H1 (cell line): ENCODE measurements at regions not wholly inside any gene's neighbourhood (a gene's known extent, or its start where the extent isn't known, plus 50 kb on each side); places are given as distances from the start of the nearest gene placed in this dataset.

Experiments used
- BCL11A ChIP-seq, 2 experiments: IDR thresholded peaks; one replicate each; pipeline ENCODE4 v1.6.1; 2011; ENCODE audit warnings: low read depth in 2 of 2, low read length in 2 of 2, mild to moderate bottlenecking in 2 of 2
- CBX5 ChIP-seq: fragments of 300-800, 300-1000 bp; sonication (generic); IDR thresholded peaks from 2 replicates; pipeline ENCODE4 v1.7.1; 2016; ENCODE audit warnings: antibody characterized with exemption, low read length, low read depth
- CBX8 ChIP-seq: fragments of 300-800, 300-1000 bp; sonication (generic); IDR thresholded peaks from 2 replicates; pipeline ENCODE4 v1.7.1; 2016; ENCODE audit warnings: low read depth, low read length, borderline replicate concordance
- KDM5A ChIP-seq: fragments of 200-600 bp; IDR thresholded peaks from 2 replicates; pipeline ENCODE4 v1.7.1; 2012; ENCODE audit warnings: mild to moderate bottlenecking, low read length, inconsistent platforms, mixed read lengths
- RFX5 ChIP-seq: IDR thresholded peaks from 2 replicates; pipeline ENCODE4 v1.6.1; 2011; ENCODE audit warnings: low read depth, low read length, improper control_type of control experiment, borderline replicate concordance
- SIX5 ChIP-seq: IDR thresholded peaks from 2 replicates; pipeline ENCODE4 v1.6.1; 2011; ENCODE audit warnings: mild to moderate bottlenecking, low read depth, low read length
- TF ChIP-seq, protein P1 (sequence below): fragments of 300-600 bp; sonication (generic); IDR thresholded peaks from 2 replicates; pipeline ENCODE4 v1.7.1; 2012; ENCODE audit warnings: low read length, moderate library complexity, mild to moderate bottlenecking, inconsistent platforms; ENCODE audit not compliant: insufficient replicate concordance

DNA sequence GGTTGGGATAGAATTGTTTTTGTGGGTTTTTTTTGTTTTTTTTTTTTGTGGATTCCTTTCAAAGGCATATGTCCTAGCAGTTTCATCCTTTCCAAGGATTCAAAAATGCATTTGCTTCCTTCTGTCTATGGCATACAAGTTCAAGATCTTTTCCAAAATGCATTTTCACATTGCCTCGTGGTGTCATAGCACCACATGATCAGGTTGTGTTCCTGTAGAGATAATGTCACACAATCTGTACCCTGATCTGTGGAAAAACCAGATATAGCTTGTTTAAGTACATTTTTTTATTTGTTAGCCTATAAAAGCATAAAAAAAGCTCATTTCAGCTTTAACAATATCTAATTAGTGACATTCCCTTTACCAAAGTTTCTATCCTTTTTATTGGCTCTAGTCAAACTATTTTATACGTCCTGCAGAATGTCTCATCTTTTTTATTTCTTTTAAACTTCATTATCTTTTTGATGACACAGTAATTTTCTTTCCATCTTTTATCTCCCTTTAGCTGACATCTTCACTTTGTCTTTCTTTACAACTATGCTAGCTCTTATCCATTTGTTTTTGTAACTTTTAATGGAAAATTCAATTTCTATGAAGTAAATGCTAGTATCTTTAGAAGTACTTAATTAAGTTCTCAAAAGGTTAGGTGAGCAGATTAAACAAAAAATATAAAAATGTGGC lies 106.0 kb upstream of the NOVA1 start (continued):
- TF ChIP-seq, protein P1, sequence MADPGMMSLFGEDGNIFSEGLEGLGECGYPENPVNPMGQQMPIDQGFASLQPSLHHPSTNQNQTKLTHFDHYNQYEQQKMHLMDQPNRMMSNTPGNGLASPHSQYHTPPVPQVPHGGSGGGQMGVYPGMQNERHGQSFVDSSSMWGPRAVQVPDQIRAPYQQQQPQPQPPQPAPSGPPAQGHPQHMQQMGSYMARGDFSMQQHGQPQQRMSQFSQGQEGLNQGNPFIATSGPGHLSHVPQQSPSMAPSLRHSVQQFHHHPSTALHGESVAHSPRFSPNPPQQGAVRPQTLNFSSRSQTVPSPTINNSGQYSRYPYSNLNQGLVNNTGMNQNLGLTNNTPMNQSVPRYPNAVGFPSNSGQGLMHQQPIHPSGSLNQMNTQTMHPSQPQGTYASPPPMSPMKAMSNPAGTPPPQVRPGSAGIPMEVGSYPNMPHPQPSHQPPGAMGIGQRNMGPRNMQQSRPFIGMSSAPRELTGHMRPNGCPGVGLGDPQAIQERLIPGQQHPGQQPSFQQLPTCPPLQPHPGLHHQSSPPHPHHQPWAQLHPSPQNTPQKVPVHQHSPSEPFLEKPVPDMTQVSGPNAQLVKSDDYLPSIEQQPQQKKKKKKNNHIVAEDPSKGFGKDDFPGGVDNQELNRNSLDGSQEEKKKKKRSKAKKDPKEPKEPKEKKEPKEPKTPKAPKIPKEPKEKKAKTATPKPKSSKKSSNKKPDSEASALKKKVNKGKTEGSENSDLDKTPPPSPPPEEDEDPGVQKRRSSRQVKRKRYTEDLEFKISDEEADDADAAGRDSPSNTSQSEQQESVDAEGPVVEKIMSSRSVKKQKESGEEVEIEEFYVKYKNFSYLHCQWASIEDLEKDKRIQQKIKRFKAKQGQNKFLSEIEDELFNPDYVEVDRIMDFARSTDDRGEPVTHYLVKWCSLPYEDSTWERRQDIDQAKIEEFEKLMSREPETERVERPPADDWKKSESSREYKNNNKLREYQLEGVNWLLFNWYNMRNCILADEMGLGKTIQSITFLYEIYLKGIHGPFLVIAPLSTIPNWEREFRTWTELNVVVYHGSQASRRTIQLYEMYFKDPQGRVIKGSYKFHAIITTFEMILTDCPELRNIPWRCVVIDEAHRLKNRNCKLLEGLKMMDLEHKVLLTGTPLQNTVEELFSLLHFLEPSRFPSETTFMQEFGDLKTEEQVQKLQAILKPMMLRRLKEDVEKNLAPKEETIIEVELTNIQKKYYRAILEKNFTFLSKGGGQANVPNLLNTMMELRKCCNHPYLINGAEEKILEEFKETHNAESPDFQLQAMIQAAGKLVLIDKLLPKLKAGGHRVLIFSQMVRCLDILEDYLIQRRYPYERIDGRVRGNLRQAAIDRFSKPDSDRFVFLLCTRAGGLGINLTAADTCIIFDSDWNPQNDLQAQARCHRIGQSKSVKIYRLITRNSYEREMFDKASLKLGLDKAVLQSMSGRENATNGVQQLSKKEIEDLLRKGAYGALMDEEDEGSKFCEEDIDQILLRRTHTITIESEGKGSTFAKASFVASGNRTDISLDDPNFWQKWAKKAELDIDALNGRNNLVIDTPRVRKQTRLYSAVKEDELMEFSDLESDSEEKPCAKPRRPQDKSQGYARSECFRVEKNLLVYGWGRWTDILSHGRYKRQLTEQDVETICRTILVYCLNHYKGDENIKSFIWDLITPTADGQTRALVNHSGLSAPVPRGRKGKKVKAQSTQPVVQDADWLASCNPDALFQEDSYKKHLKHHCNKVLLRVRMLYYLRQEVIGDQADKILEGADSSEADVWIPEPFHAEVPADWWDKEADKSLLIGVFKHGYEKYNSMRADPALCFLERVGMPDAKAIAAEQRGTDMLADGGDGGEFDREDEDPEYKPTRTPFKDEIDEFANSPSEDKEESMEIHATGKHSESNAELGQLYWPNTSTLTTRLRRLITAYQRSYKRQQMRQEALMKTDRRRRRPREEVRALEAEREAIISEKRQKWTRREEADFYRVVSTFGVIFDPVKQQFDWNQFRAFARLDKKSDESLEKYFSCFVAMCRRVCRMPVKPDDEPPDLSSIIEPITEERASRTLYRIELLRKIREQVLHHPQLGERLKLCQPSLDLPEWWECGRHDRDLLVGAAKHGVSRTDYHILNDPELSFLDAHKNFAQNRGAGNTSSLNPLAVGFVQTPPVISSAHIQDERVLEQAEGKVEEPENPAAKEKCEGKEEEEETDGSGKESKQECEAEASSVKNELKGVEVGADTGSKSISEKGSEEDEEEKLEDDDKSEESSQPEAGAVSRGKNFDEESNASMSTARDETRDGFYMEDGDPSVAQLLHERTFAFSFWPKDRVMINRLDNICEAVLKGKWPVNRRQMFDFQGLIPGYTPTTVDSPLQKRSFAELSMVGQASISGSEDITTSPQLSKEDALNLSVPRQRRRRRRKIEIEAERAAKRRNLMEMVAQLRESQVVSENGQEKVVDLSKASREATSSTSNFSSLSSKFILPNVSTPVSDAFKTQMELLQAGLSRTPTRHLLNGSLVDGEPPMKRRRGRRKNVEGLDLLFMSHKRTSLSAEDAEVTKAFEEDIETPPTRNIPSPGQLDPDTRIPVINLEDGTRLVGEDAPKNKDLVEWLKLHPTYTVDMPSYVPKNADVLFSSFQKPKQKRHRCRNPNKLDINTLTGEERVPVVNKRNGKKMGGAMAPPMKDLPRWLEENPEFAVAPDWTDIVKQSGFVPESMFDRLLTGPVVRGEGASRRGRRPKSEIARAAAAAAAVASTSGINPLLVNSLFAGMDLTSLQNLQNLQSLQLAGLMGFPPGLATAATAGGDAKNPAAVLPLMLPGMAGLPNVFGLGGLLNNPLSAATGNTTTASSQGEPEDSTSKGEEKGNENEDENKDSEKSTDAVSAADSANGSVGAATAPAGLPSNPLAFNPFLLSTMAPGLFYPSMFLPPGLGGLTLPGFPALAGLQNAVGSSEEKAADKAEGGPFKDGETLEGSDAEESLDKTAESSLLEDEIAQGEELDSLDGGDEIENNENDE = no peak
- TF ChIP-seq RFX5 (no peak), KDM5A (no peak), BCL11A (IDR thresholded peaks at IDR 0.05; ENCODE audit: low read depth in 2 of 2, low read length in 2 of 2) (no peak), SIX5 (no peak), CBX8 (no peak), CBX5 (no peak)
